Skeletal muscle tissue (tissue), 3 donors: ENCODE measurements at regions not wholly inside any gene's neighbourhood (a gene's known extent, or its start where the extent isn't known, plus 50 kb on each side); places are given as distances from the start of the nearest gene placed in this dataset.

Source experiments
- H3K27ac ChIP-seq: one replicate; pipeline ENCODE4 v1.7.0; 2013; ENCODE audit warnings: mild to moderate bottlenecking, low read depth, low read length, inconsistent platforms
- H3K27me3 ChIP-seq, 3 donors: one replicate each; pipeline ENCODE4 v1.7.0; 2013; ENCODE audit warnings: low read length in 3 of 3; ENCODE audit not compliant: control insufficient read depth in 3 of 3, insufficient read depth in 3 of 3
- H3K36me3 ChIP-seq, 3 donors: one replicate each; pipeline ENCODE4 v1.7.0; 2013; ENCODE audit warnings: low read length in 3 of 3; ENCODE audit not compliant: control insufficient read depth in 3 of 3, insufficient read depth in 3 of 3
- H3K4me1 ChIP-seq, 3 donors: one replicate each; pipeline ENCODE4 v1.7.0; 2013; ENCODE audit warnings: low read length in 3 of 3, mild to moderate bottlenecking in 3 of 3; ENCODE audit not compliant: control insufficient read depth in 3 of 3, insufficient read depth in 3 of 3
- H3K4me3 ChIP-seq, 3 donors: one replicate each; pipeline ENCODE4 v1.7.0; 2013; ENCODE audit warnings: low read length in 3 of 3
- H3K9ac ChIP-seq, 3 donors: one replicate each; pipeline ENCODE4 v1.7.0; 2013; ENCODE audit warnings: low read length in 3 of 3, mild to moderate bottlenecking in 3 of 3, moderate library complexity in 2 of 3, low read depth in 1 of 3
- H3K9me3 ChIP-seq, 3 donors: one replicate each; pipeline ENCODE4 v1.7.0; 2013; ENCODE audit warnings: low read length in 3 of 3; ENCODE audit not compliant: control insufficient read depth in 3 of 3
- donor health status: Osteomylitis.

DNA sequence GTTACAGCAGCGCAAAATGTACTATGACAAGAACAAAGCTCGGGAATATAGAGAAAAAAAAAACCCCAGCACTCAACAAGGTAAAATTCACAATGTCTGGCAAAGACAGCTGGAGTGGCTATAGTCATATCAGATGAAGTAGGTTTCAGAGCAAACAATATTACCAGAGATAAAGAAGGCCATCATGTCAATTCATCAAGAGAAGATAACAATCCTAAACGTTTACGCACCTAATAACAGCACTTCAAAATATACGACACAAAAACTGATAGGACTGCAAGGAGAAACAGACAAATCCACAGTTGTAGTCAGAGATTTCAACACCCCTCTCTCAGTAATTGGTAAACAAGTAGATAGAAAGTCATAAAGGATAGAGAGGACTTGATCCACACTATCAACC lies 455.2 kb downstream of the PTPRU start:
- Histone ChIP-seq H3K27me3 (peaks cover 24 to 31% (median 30%) of the 10 kb centered on the region in 3 donors), H3K4me1 (no peaks in the 10 kb centered on the region), H3K9ac (no peak overlapping the region), H3K27ac (no peak overlapping the region), H3K9me3 (peaks cover 0 to 7% (median 0%) of the 10 kb centered on the region in 3 donors), H3K4me3 (no peak overlapping the region), H3K36me3 (no peaks in the 10 kb centered on the region)

DNA sequence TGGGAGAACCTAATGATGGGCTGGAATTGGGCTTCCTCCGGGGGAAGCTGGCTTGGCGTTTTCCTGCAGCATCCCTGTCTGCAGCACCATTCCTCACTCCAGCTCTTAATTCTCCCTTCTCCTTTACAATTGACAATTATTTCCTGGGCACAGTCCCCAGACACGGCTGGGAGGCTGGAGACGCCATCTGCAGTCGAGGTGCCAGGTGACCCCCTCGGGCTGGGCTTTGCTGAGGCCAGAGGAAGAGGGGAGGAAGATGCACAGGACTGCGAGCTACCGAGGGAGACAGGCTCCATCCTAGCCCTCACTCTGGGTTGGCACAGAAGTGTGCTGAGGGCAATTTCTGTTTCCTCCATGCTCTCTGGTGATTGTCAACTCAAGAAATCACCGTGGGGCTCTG lies 453.8 kb downstream of the PTPRU start:
- H3K27me3 ChIP-seq = peaks cover 20 to 40% (median 39%) of the 10 kb centered on the region in 3 donors

DNA sequence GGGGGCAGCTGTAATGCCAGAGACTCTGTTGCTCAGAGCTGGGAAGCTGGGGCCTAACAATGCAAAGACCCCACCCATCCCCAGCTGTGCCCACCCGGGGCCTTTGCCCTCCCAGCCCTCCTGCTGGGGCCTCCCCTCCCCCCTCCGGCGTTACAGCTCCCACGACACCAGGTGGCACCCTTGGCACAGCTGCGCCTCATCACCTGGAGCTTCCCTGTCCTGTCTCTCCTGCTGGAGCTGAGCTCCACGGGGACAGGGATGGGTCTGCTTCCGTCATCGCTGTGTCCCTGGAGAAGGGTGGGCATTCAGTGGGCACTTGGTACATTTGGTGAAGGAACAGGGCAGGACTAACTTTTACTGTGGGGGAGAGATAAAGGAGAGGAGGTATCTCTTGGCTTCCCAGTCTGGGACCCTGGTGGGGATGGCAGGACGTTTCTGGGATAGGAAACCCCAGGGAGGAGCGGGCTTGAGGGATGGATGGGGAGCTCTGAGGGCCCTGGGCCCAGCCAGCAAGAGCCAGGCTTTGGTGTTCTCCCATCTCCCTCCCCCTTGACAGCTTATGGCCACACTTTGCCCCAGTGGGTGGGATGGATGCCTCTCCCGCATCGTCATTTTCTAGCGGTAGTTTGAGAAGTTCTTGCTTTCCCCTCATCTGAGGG lies 453.2 kb downstream of the PTPRU start:
- Histone ChIP-seq H3K4me3 (no peak overlapping the region), H3K27ac (no peak overlapping the region), H3K9me3 (peaks cover 0 to 7% (median 0%) of the 10 kb centered on the region in 3 donors), H3K9ac (no peak overlapping the region), H3K36me3 (no peaks in the 10 kb centered on the region), H3K4me1 (no peaks in the 10 kb centered on the region), H3K27me3 (peaks cover 24 to 46% (median 39%) of the 10 kb centered on the region in 3 donors)

More for the DNA sequence above, 453.8 kb downstream of the PTPRU start:
- Histone ChIP-seq H3K9ac (no peak overlapping the region), H3K36me3 (no peaks in the 10 kb centered on the region), H3K9me3 (peaks cover 0 to 7% (median 0%) of the 10 kb centered on the region in 3 donors), H3K27ac (no peak overlapping the region), H3K4me1 (no peaks in the 10 kb centered on the region), H3K4me3 (no peak overlapping the region)

DNA sequence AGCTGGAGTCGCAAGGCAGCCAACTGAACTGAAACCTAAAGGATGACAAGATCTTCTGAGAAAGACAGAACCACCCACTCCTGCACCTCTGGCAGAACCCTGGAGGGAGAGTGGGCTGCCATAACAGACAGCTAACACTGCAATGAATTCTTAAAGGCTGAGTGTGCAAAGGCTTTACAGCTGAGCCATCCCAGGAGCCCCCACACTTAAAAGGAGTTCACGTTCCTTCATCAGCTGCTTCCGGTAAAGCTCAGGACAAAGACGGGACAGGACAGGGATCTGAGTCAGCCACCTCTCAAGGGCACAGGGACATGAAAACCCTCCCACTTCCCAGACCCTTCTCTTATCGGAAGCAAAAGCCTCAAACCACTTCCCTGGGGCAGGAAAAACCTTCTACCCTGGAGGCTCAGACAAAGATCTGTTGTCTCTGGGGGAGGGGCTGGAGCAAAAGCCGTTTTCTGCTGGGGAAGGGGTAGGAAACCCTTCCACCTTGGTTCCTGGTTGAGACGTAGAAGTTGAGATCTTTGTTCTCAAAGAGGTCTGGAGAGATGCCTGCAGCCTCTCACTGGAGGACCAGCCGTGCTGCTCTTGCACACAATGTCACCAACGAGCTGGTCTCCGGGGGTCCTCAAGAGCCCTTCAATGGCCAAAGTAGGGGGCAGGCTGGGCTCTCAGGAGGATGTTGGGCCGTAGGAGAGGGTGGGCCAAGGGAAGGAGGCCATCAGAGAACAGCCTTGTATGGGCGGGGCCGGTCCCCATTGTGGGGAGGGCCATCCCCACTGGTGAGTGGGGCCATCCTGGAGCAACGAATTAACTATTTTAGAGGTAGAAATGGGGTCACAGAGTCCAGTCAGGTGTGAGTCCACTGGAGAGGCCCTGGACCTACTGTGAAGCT lies 452.4 kb downstream of the PTPRU start:
- Histone ChIP-seq H3K9me3 (peaks cover 0 to 4% (median 0%) of the 10 kb centered on the region in 3 donors), H3K27ac (no peak overlapping the region), H3K9ac (no peak overlapping the region), H3K27me3 (peaks cover 27 to 46% (median 45%) of the 10 kb centered on the region in 3 donors), H3K4me3 (no peak overlapping the region), H3K36me3 (no peaks in the 10 kb centered on the region), H3K4me1 (no peaks in the 10 kb centered on the region)

DNA sequence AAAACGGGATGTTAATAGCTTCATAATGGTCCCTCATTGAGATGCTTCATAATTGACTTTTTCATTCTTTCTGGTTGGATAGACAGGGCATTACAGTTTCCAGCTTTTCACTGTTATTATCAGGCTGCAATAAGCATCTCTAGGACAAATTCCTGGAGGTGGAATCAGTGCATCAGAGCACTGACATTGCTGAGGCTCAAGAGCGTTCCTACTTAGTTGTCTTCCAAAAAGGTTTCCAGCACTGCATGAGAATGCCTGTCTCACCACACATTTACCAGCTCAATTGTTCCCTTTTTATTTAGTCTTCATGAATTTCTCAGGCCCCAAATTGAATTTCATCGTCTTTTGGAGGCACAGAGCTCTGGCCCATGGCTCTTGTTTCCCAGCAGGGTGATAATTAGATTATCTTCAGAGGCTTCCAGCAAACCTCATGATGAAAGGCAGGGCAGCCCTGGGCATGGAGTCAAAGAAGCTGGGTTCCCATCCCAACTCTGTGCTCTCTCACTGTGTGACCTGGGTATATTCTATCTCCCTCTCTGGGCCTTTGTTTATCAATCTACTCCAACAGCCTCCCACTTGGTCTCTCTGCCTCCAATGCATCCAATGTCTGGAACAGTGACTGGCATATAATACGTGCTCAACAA lies 451.4 kb downstream of the PTPRU start:
- no peaks in the 10 kb centered on the region for H3K9me3 ChIP-seq
- H3K27ac ChIP-seq = no peak overlapping the region
- H3K9ac ChIP-seq = no peak overlapping the region
- H3K4me3 ChIP-seq = no peak overlapping the region
- H3K27me3 ChIP-seq = peaks cover 27 to 46% (median 45%) of the 10 kb centered on the region in 3 donors
- no peaks in the 10 kb centered on the region for H3K36me3 ChIP-seq
- H3K4me1 ChIP-seq = no peaks in the 10 kb centered on the region

DNA sequence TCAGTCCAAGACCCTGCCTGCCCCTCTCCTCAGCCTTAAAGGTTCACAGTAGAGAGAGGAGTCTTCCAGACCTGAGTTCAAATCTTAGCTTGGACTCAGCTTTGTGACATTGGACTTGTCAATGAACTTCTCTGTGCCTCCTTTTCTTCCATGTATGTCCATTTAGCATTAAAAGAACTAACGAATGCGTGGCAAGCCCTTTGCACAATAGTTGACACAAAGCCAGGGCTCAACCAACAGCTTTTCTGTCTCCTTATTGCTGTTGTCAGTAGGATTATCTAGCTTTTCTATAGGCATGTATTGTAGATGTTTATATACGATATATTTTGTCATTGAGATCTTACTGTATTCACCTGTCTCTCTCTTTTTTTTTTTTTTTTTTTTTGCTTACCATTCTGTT lies 450.8 kb downstream of the PTPRU start:
- H3K36me3 ChIP-seq = no peaks in the 10 kb centered on the region
- no peak overlapping the region for H3K27ac ChIP-seq
- no peak overlapping the region for H3K9ac ChIP-seq
- no peaks in the 10 kb centered on the region for H3K4me1 ChIP-seq
- H3K9me3 ChIP-seq = no peaks in the 10 kb centered on the region
- no peak overlapping the region for H3K4me3 ChIP-seq
- peaks cover 27 to 46% (median 45%) of the 10 kb centered on the region in 3 donors for H3K27me3 ChIP-seq

DNA sequence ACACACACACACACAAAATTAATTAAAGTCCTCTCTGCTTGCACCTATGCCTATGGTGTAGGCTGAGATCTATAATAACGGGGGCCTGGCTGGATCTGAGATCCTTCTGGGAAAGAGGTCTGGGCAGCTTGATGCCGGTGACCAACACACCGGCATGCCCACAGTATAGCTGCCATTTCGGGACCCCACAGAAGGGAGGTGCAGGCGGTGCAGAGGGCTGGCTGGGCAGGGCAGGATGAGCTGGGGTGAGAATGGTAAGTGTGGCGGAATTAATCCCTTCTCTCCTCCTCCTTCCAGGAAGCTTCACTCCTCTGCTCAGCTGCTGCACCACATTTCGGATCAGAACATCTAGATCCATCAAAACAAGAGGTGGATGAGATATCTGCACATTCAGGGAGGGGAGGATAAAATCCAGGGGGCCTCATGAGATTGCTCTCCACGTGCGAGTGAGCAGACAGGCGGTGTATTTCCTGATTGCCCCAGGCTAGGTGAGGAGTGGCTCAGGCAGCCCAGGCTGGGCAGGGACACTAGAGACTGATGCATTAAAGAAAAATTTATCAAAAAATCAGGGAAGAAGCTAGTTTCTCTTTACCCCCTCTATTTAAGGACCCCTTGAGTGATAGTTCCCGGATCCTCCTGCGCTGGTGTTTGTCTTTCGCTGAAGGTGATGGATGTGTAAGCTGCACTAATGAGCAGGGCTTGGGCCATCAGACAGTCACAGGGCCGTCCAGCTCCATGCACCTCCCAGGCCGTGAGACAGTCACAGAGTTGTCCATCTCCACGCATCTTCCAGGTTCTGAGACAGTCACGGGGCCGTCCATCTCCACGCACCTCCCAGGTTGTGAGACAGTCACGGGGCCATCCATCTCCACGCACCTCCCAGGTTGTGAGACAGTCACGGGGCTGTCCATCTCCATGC lies 449.9 kb downstream of the PTPRU start:
- H3K27ac ChIP-seq = no peak overlapping the region
- no peak overlapping the region for H3K9ac ChIP-seq
- no peaks in the 10 kb centered on the region for H3K4me1 ChIP-seq
- H3K36me3 ChIP-seq = no peaks in the 10 kb centered on the region
- no peak overlapping the region for H3K4me3 ChIP-seq
- H3K27me3 ChIP-seq = peaks cover 27 to 46% (median 45%) of the 10 kb centered on the region in 3 donors
- H3K9me3 ChIP-seq = no peaks in the 10 kb centered on the region

DNA sequence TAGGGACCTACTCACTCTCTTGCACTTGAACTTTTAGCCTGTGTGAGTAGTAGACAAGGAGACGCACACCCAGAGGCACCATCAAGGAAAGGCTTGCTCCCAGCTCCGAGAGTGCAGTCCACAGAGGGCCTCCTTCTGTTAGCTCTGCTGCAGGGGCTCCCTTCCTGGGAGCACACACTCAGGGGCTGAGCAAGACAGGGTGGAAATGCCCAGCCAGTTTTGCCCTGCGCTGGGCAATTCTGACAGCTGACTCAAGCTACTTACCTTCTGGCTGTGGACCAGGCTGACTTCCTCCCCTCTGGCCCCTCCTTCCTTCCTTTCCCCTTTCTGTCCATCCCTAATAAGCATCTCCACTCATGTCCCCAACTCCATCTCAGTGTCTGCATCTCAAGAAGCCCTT lies 449.1 kb downstream of the PTPRU start:
- Histone ChIP-seq H3K4me3 (no peak overlapping the region), H3K36me3 (no peaks in the 10 kb centered on the region), H3K27ac (no peak overlapping the region), H3K9me3 (no peaks in the 10 kb centered on the region), H3K27me3 (peaks cover 22 to 42% (median 39%) of the 10 kb centered on the region in 3 donors), H3K9ac (no peak overlapping the region), H3K4me1 (no peaks in the 10 kb centered on the region)

DNA sequence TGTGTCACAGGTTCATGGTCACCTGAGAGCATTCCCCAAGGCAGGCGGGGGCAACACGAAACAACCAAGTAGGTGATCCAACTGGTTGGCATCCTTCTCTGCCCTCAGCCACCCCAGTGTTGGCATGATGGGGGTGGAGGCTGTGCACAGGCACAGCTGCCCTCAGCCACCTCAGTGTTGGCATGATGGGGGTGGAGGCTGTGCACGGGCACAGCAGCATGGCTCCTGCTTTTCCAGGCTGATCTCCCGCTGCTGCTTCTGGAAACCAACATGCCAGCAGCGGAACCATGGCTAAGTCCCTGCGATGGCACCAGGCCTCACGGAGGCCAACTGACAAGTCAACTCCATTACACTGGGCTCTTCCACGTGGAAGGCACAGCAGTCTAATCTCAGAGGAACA lies 447.8 kb downstream of the PTPRU start:
- Histone ChIP-seq H3K27me3 (peaks cover 15 to 31% (median 26%) of the 10 kb centered on the region in 3 donors), H3K36me3 (no peaks in the 10 kb centered on the region)

More for the DNA sequence above, 447.8 kb downstream of the PTPRU start:
- Histone ChIP-seq H3K4me3 (no peak overlapping the region), H3K27ac (no peak overlapping the region), H3K9ac (no peak overlapping the region), H3K9me3 (no peaks in the 10 kb centered on the region), H3K4me1 (no peaks in the 10 kb centered on the region)
